B cell (primary cell): ENCODE measurements at regions not wholly inside any gene's neighbourhood (a gene's known extent, or its start where the extent isn't known, plus 50 kb on each side); places are given as distances from the start of the nearest gene placed in this dataset.

Source experiments
- ATAC-seq: fragments of 200-7000 bp; cut with Tn5 transposase; one replicate; pipeline ENCODE4 v1.10.0; 2021; ENCODE audit warnings: low read depth, mild to moderate bottlenecking, moderate number of reproducible peaks, moderate library complexity
- CTCF ChIA-PET: fragments of 350-600 bp; sonication (Branson Sonifier 250); formaldehyde crosslinking; loops from one replicate; lab custom pipeline; 2021; ENCODE audit warnings: antibody characterized with exemption, inconsistent platforms; lab: Charles Lee
- POLR2A ChIA-PET: fragments of 350-600 bp; sonication (Branson Sonifier 250); formaldehyde crosslinking; loops from one replicate; lab custom pipeline; 2021; ENCODE audit warnings: antibody characterized with exemption; lab: Charles Lee
- DNase-seq: peaks from one replicate; pipeline ENCODE4 v3.0.0; 2013
- H2AFZ ChIP-seq: 2 replicates; pipeline ENCODE4 v1.6.1; 2012; ENCODE audit warnings: mild to moderate bottlenecking, low read depth, low read length; ENCODE audit not compliant: insufficient read depth, poor library complexity, severe bottlenecking
- H3K27ac ChIP-seq, 2 donors: 1 replicate in 1 of 2; 2 replicates in 1 of 2; pipeline ENCODE4 v1.5.1; 2012 to 2013; ENCODE audit warnings: low read length in 2 of 2, mild to moderate bottlenecking in 2 of 2, moderate library complexity in 1 of 2
- H3K27me3 ChIP-seq, 4 experiments: fragments of 200-600 bp in 1 of 4; sonication (generic) in 1 of 4; replicated peaks in 1 of 4; 1 replicate in 2 of 4; 2 replicates in 2 of 4; pipeline versions ENCODE4 v1.6.1 to v1.7.0; 2013 to 2016; ENCODE audit warnings: low read length in 3 of 4, mild to moderate bottlenecking in 2 of 4, mixed read lengths in 1 of 4, moderate library complexity in 1 of 4; ENCODE audit not compliant: insufficient read depth in 4 of 4, control insufficient read depth in 3 of 4; ENCODE audit errors: control extremely low read depth in 1 of 4
- H3K36me3 ChIP-seq, 2 experiments: replicated peaks in 1 of 2; 1 replicate in 1 of 2; 2 replicates in 1 of 2; pipeline versions ENCODE4 v1.6.1 to v1.7.1; 2013; ENCODE audit warnings: low read length in 1 of 2; ENCODE audit not compliant: insufficient read depth in 2 of 2, control insufficient read depth in 1 of 2; ENCODE audit errors: control extremely low read depth in 1 of 2, extremely low read depth in 1 of 2
- H3K4me1 ChIP-seq, 2 donors: fragments of 200-600 bp in 1 of 2; sonication (generic) in 1 of 2; 1 replicate in 1 of 2; 2 replicates in 1 of 2; pipeline versions ENCODE4 v1.5.1 to v1.6.1; 2013 to 2017; ENCODE audit warnings: low read length in 2 of 2; ENCODE audit not compliant: control insufficient read depth in 2 of 2, insufficient read depth in 2 of 2
- H3K4me2 ChIP-seq: replicated peaks from 2 replicates; pipeline ENCODE3; 2012; ENCODE audit warnings: mild to moderate bottlenecking, low read depth, low read length; ENCODE audit not compliant: poor library complexity, severe bottlenecking
- H3K4me3 ChIP-seq, 5 experiments: fragments of 200-600 bp in 1 of 5; sonication (generic) in 1 of 5; 1 replicate in 3 of 5; 2 replicates in 2 of 5; pipeline versions ENCODE4 v1.5.1 to v1.7.0; 2011 to 2016; ENCODE audit warnings: low read length in 4 of 5, mild to moderate bottlenecking in 4 of 5, low read depth in 2 of 5, control low read depth in 1 of 5, moderate library complexity in 1 of 5; ENCODE audit not compliant: insufficient read depth in 1 of 5; ENCODE audit errors: control extremely low read depth in 1 of 5, extremely low read depth in 1 of 5
- H3K79me2 ChIP-seq: fragments of 200-600 bp; sonication (generic); one replicate; pipeline ENCODE4 v1.6.0; 2016; ENCODE audit warnings: low read length; ENCODE audit not compliant: control insufficient read depth, insufficient read depth
- H3K9ac ChIP-seq: fragments of 200-600 bp; sonication (generic); 2 replicates; pipeline ENCODE4 v1.6.1; 2017; ENCODE audit warnings: mild to moderate bottlenecking, low read length, moderate library complexity
- H3K9me3 ChIP-seq, 3 donors: one replicate each; pipeline versions ENCODE4 v1.6.1 to v1.7.1; 2013; ENCODE audit warnings: low read length in 2 of 3; ENCODE audit not compliant: control insufficient read depth in 2 of 3, insufficient read depth in 1 of 3; ENCODE audit errors: control extremely low read depth in 1 of 3
- H4K20me1 ChIP-seq: 2 replicates; pipeline ENCODE4 v1.6.0; 2012; ENCODE audit warnings: mild to moderate bottlenecking, low read length; ENCODE audit not compliant: insufficient read depth, control insufficient read depth, poor library complexity, severe bottlenecking
- H3K27ac Mint-ChIP-seq: one replicate; pipeline ENCODE4 v1.8.0; 2021; ENCODE audit warnings: mixed read lengths
- H3K27me3 Mint-ChIP-seq: one replicate; pipeline ENCODE4 v1.8.0; 2021; ENCODE audit warnings: mixed read lengths
- H3K4me1 Mint-ChIP-seq: one replicate; pipeline ENCODE4 v1.8.0; 2021; ENCODE audit warnings: mixed read lengths
- H3K4me3 Mint-ChIP-seq: one replicate; pipeline ENCODE4 v1.8.0; 2021; ENCODE audit warnings: mixed read lengths
- H3K9me3 Mint-ChIP-seq: one replicate; pipeline ENCODE4 v1.8.0; 2022; ENCODE audit warnings: mixed read lengths; ENCODE audit not compliant: insufficient read depth
- EZH2 ChIP-seq: IDR thresholded peaks from 2 replicates; pipeline ENCODE4 v1.6.1; 2012; ENCODE audit warnings: borderline replicate concordance, low read depth, mild to moderate bottlenecking, moderate library complexity, low read length; ENCODE audit not compliant: insufficient read depth, poor library complexity, severe bottlenecking
- WGBS: methylation state at CpG from one replicate; pipeline ENCODE4 v1.1.5; 2013; ENCODE audit warnings: missing lambda C conversion rate; ENCODE audit not compliant: insufficient coverage; 5-methylcytosine and 5-hydroxymethylcytosine counted together
- intact Hi-C: fragments of 100-400 bp; cut with micrococcal nuclease; formaldehyde crosslinking; loops from one replicate; pipeline ENCODE4 v1.10.0; 2022
- TF ChIP-seq, protein P1 (sequence below): fragments of 200-600 bp; IDR thresholded peaks from one replicate; pipeline ENCODE4 v1.8.0; 2022; ENCODE audit warnings: antibody characterized with exemption, mild to moderate bottlenecking

- CTCF ChIA-PET: no interaction called here
- no peak for ATAC-seq
- H4K20me1 ChIP-seq: no peaks in the 10 kb centered on the region
Measured at GRCh38 chr16:5367951-5368350, 270.4 kb upstream of the EEF2KMT start.

GRCh38 chr16:5366126-5366525, 268.5 kb upstream of the EEF2KMT start:
- Mint-ChIP-seq H3K4me1 (no peaks in the 10 kb centered on the region), H3K9me3 (no peaks in the 10 kb centered on the region), H3K27ac (no peak overlapping the region), H3K4me3 (no peak overlapping the region), H3K27me3 (peaks cover 4% of the 10 kb centered on the region)
- ChIA-PET POLR2A (no interaction called here), CTCF (no interaction called here)
- no peak for ATAC-seq
- intact Hi-C loops: no loop called here
- Histone ChIP-seq H3K9ac (no peak overlapping the region), H3K27me3 (no peaks in the 10 kb centered on the region), H3K27ac (no peak overlapping the region), H2AFZ (no peak overlapping the region), H3K4me1 (no peaks in the 10 kb centered on the region), H3K36me3 (no peaks in the 10 kb centered on the region), H3K9me3 (peaks cover 0 to 4% (median 0%) of the 10 kb centered on the region in 3 donors), H4K20me1 (no peaks in the 10 kb centered on the region), H3K79me2 (no peaks in the 10 kb centered on the region), H3K4me2 (no peak overlapping the region), H3K4me3 (no peak overlapping the region)
- no peak for DNase-seq
- TF ChIP-seq, protein P1, sequence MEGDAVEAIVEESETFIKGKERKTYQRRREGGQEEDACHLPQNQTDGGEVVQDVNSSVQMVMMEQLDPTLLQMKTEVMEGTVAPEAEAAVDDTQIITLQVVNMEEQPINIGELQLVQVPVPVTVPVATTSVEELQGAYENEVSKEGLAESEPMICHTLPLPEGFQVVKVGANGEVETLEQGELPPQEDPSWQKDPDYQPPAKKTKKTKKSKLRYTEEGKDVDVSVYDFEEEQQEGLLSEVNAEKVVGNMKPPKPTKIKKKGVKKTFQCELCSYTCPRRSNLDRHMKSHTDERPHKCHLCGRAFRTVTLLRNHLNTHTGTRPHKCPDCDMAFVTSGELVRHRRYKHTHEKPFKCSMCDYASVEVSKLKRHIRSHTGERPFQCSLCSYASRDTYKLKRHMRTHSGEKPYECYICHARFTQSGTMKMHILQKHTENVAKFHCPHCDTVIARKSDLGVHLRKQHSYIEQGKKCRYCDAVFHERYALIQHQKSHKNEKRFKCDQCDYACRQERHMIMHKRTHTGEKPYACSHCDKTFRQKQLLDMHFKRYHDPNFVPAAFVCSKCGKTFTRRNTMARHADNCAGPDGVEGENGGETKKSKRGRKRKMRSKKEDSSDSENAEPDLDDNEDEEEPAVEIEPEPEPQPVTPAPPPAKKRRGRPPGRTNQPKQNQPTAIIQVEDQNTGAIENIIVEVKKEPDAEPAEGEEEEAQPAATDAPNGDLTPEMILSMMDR: no peak
- TF ChIP-seq EZH2: no peak
- 96% methylated on average over 2 of the region's 4 CpGs for WGBS

More at GRCh38 chr16:5367951-5368350, 270.4 kb upstream of the EEF2KMT start:
- no peak overlapping the region for H3K4me3 ChIP-seq
- H3K27ac ChIP-seq: no peak overlapping the region
- DNase-seq: no peak
- POLR2A ChIA-PET: no interaction called here
- H3K4me2 ChIP-seq: no peak overlapping the region
- WGBS: 95% methylated on average over 4 of the region's 7 CpGs
- no peaks in the 10 kb centered on the region for H3K79me2 ChIP-seq
- H3K27me3 Mint-ChIP-seq: peaks cover 11% of the 10 kb centered on the region
- no peaks in the 10 kb centered on the region for H3K27me3 ChIP-seq
- H3K27ac Mint-ChIP-seq: no peak overlapping the region
- peaks cover 0 to 6% (median 0%) of the 10 kb centered on the region in 3 donors for H3K9me3 ChIP-seq
- H3K4me1 Mint-ChIP-seq: no peaks in the 10 kb centered on the region
- no peak overlapping the region for H2AFZ ChIP-seq
- no peaks in the 10 kb centered on the region for H3K36me3 ChIP-seq
- no peak for TF ChIP-seq EZH2
- TF ChIP-seq, protein P1: no peak
- H3K4me3 Mint-ChIP-seq: no peak overlapping the region
- H3K4me1 ChIP-seq: no peaks in the 10 kb centered on the region
- H3K9ac ChIP-seq: no peak overlapping the region
- no peaks in the 10 kb centered on the region for H3K9me3 Mint-ChIP-seq
- intact Hi-C loops: no loop called here
